GM21619 (cell line): ENCODE measurements at regions not wholly inside any gene's neighbourhood (a gene's known extent, or its start where the extent isn't known, plus 50 kb on each side); places are given as distances from the start of the nearest gene placed in this dataset.
"Not testable (repeated sequence)": the region's sequence is repeated elsewhere in the genome, so short reads cannot be mapped to it uniquely, and the experiment has no call there.

Experiments used
- ATAC-seq: cut with Tn5 transposase; IDR thresholded peaks from one replicate; pipeline ENCODE4 v1.9.1; 2021; ENCODE audit not compliant: unreplicated experiment

- no peak for ATAC-seq
Measured at GRCh38 chr14:51341338-51341737, 101.3 kb downstream of the TMX1 start.

GRCh38 chr14:51342226-51342625 is 102.2 kb downstream of the TMX1 start:
- ATAC-seq, result no peak

GRCh38 chr14:51351997-51352396 is 112.0 kb downstream of the TMX1 start:
- no peak for ATAC-seq

- ATAC-seq, result no peak
Measured at GRCh38 chr14:51353901-51354300, 113.9 kb downstream of the TMX1 start.

- no peak for ATAC-seq
Measured at GRCh38 chr14:51354846-51355245, 114.8 kb downstream of the TMX1 start.

- no peak for ATAC-seq
Measured at GRCh38 chr14:51356381-51356780, 116.3 kb downstream of the TMX1 start.

- ATAC-seq, result no peak
Measured at GRCh38 chr14:51357250-51357649, 117.2 kb downstream of the TMX1 start.

GRCh38 chr14:51360592-51360991 is 120.5 kb downstream of the TMX1 start:
- no peak for ATAC-seq

- no peak for ATAC-seq
Measured at GRCh38 chr14:51365241-51365965, 125.4 kb downstream of the TMX1 start.

- ATAC-seq, result not testable (repeated sequence)
Measured at GRCh38 chr14:51366460-51366859, 126.4 kb downstream of the TMX1 start.

- not testable (repeated sequence) for ATAC-seq
Measured at GRCh38 chr14:51366866-51367599, 127.0 kb downstream of the TMX1 start.

- ATAC-seq, result no peak
Measured at GRCh38 chr14:51367600-51367931, 127.5 kb downstream of the TMX1 start.

- no peak for ATAC-seq
Measured at GRCh38 chr14:51368721-51369163, 128.7 kb downstream of the TMX1 start.

GRCh38 chr14:51369814-51370213 is 129.8 kb downstream of the TMX1 start:
- ATAC-seq, result no peak

- ATAC-seq, result no peak
Measured at GRCh38 chr14:51370758-51371386, 130.8 kb downstream of the TMX1 start.

- ATAC-seq, result not testable (repeated sequence)
Measured at GRCh38 chr14:51377186-51377585, 137.1 kb downstream of the TMX1 start.

GRCh38 chr14:51382506-51382905 is 142.5 kb downstream of the TMX1 start:
- ATAC-seq, result no peak

GRCh38 chr14:51386411-51386810 is 146.4 kb downstream of the TMX1 start:
- no peak for ATAC-seq

GRCh38 chr14:51386983-51387735 is 147.1 kb downstream of the TMX1 start:
- no peak for ATAC-seq

GRCh38 chr14:51392416-51392815 is 152.4 kb downstream of the TMX1 start:
- no peak for ATAC-seq

GRCh38 chr14:51394384-51394783 is 154.3 kb downstream of the TMX1 start:
- no peak for ATAC-seq
